ENCODE measurements at regions not wholly inside any gene's neighbourhood (a gene's known extent, or its start where the extent isn't known, plus 50 kb on each side); places are given as distances from the start of the nearest gene placed in this dataset.

DNA sequence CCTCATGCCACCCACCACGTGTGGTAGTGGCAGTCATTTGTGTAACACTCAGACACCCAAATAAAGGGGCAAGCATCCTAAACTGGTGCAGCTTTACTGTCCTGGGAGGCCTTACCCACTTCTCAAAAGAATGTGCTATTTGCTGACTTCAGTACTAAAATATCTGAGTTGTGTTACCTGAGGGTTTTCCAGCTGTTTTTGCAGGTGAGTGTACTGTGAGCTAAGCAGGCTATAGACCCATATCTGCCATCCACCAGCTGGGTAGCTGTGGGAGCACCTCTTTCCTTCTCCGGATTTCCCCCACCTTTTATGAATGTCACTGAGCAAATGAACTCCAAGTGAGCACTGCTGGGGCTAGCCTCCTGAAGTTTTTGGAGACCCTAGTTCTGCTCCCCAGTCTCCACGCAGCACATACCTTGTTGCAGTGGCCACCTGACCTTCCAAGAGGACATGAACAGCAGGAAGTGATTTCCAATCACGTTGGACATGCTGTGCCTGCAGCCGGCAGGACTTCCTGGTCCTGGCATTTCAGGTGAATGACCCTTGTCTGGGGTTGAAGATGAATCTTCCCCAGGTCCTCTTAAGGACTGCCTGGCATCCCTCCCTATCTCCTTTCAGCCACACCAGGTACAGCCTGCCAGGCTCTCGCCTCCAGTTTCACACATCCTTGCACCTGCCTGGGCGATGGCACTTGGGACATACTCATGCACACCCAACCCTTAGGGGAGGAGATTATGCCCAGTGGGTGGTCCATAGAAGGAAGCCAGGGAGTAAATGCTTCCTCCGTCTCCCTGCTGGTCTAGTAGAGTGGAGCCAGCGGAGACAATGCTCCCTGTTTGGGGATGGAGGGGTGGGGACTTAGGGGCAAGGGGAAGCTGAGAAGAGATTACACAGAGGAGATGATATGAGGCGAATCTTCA, 109.5 kb upstream of the SPATA13 start:
- Histone ChIP-seq H3K9me3 (peaks cover 0 to 11% (median 0%) of the 10 kb centered on the region in 3 donors), H3K4me1 (peaks cover 4 to 38% (median 26%) of the 10 kb centered on the region in 3 donors), H3K27me3 (no peaks in the 10 kb centered on the region), H3K36me3 (no peaks in the 10 kb centered on the region), H3K4me3 (no peak overlapping the region), H3K27ac (peak overlapping the region in 3 of 4 donors; percentile 15 to 66 (median 16))
- ATAC-seq: no peak
- TF ChIP-seq POLR2A (IDR thresholded peaks at IDR 0.05) (no peak), POLR2AphosphoS5 (IDR thresholded peaks at IDR 0.05) (no peak), EP300 (IDR thresholded peaks at IDR 0.05) (no peak)
- TF ChIP-seq, protein P1, sequence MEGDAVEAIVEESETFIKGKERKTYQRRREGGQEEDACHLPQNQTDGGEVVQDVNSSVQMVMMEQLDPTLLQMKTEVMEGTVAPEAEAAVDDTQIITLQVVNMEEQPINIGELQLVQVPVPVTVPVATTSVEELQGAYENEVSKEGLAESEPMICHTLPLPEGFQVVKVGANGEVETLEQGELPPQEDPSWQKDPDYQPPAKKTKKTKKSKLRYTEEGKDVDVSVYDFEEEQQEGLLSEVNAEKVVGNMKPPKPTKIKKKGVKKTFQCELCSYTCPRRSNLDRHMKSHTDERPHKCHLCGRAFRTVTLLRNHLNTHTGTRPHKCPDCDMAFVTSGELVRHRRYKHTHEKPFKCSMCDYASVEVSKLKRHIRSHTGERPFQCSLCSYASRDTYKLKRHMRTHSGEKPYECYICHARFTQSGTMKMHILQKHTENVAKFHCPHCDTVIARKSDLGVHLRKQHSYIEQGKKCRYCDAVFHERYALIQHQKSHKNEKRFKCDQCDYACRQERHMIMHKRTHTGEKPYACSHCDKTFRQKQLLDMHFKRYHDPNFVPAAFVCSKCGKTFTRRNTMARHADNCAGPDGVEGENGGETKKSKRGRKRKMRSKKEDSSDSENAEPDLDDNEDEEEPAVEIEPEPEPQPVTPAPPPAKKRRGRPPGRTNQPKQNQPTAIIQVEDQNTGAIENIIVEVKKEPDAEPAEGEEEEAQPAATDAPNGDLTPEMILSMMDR (IDR thresholded peaks at IDR 0.05): no peak
- WGBS, 2 donors (ENCODE audit: low coverage in 1 of 2): 43 to 67% methylated on average over 2 to 8 of the region's 10 CpGs

DNA sequence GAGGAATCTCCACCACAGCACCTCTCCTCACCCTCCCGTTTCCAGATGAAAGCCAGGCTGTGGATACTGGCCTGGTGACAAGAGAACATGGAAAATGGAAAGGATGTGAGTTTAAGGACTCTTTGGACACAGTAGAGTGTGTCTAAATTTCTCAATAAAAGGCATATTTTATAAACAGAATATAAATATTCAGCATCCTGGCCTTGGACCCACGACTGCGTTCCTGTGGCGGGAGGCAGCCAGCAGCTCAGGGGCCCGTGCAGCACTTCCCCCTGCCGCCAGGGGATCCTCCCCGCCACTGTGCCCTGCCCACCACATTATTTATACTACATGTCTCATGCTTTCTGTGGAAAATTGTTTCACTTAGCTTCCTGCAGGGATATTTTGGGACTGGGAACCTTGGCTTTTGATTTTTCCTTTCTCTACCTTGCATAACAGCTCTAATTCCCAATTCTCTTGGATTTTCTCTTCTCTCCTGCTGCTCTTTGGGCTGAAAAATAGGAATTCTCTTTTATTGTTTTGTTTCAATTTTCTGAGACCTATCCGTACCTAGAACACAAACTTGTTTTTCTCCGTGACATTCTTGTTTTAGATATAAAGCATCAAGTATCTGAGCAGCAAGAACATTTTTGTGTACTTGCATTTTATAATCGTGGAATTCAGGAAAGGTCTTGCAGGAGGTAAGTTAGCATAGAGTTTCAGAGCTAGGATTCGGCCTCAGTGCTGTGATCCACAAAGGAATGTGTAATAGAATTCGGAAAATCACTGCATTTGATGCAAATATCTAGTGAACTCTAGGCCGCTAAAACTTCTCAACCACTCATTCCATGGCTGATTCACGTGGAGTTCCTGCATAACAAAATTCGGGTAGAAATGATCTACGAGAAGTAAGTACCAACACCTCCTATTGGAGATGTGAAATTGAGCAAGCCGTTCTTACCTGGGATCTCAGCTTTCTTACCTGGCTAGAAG, 107.7 kb upstream of the SPATA13 start:
- TF ChIP-seq POLR2AphosphoS5 (IDR thresholded peaks at IDR 0.05): peak; percentile 58
- TF ChIP-seq, protein P1 (IDR thresholded peaks at IDR 0.05): peak in 2 of 4 experiments; percentile 14 to 18
- no peak for TF ChIP-seq POLR2A (IDR thresholded peaks at IDR 0.05)
- TF ChIP-seq EP300 (IDR thresholded peaks at IDR 0.05): no peak
- WGBS, 2 donors (ENCODE audit: low coverage in 1 of 2): 19 to 46% methylated on average over 11 of the region's 17 CpGs
- no peaks in the 10 kb centered on the region for H3K9me3 ChIP-seq
- H3K27me3 ChIP-seq: no peaks in the 10 kb centered on the region
- H3K4me3 ChIP-seq: peak overlapping the region in 1 of 2 donors; percentile 9
- peak; percentile 87 for ATAC-seq
- peaks cover 4 to 38% (median 26%) of the 10 kb centered on the region in 3 donors for H3K4me1 ChIP-seq
- H3K27ac ChIP-seq: peak overlapping the region; percentile 60 to 77 (median 70)
- H3K36me3 ChIP-seq: no peaks in the 10 kb centered on the region

DNA sequence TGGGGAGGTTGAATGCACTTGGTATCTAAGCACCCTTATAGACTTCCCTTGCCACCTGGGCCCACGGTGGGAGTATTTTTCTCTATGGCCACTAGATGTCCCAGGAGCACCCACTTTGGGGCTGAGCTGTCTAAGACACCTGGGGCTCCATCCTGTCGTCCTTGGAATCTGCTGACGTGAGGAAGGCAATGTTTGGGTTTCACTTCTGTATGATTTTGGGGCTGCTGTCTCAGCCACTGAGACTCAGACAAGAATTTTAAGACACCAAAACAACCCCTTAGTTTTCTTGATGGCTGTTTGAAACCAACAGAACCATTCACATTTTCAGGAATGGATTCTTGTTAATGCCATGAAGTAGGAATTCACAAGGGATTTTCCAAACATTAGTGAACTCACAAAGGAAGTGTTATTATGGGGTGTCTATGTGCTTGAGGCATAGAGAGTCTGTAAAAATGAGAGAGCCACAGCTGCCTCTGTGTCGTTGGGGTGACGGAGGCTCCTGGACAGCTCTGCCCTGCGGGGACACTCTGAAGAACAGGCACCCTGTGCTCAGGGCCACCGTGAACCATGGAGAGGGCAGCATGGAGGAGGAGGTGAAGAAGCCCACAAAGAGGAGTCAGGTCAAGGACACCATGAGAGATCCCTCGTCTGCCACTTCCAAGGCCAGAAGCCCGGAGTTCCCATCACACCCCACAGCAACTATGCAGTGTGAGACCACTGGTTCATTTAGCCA, 106.8 kb upstream of the SPATA13 start:
- no peak overlapping the region for H3K4me3 ChIP-seq
- ATAC-seq: peak; percentile 43
- WGBS, 2 donors (ENCODE audit: low coverage in 1 of 2): 72 to 75% methylated on average over 4 to 6 of the region's 9 CpGs
- peaks cover 4 to 38% (median 26%) of the 10 kb centered on the region in 3 donors for H3K4me1 ChIP-seq
- H3K27ac ChIP-seq: peak overlapping the region; percentile 60 to 77 (median 70)
- no peak for TF ChIP-seq POLR2AphosphoS5 (IDR thresholded peaks at IDR 0.05)
- TF ChIP-seq, protein P1 (IDR thresholded peaks at IDR 0.05): peak; percentile 22 to 67 (median 46)
- no peak for TF ChIP-seq EP300 (IDR thresholded peaks at IDR 0.05)
- H3K27me3 ChIP-seq: no peaks in the 10 kb centered on the region
- H3K36me3 ChIP-seq: no peaks in the 10 kb centered on the region
- no peaks in the 10 kb centered on the region for H3K9me3 ChIP-seq

DNA sequence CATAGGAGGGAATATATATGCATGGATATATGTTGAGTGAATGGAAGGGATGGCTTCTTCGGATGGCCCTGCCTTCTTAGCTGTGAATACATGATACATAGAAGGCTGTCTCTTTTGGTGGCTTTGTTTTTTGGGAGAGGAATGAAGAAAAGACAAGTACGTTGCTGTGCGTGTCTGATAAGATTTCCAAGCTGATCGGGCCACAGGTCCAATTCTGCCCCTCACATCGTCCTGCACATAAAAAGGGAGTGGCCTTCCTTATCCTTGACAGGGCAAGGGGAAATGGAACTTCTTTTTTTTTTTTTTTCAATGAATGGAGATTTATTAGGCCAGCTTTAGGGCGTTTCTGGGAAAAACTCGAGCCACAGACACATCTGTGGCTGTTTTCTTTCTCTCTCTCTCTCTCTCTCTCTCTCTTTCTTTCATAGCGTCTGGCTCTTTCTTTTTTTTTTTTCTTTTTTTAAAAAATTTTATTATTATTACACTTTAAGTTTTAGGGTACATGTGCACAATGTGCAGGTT, 103.8 kb upstream of the SPATA13 start:
- ATAC-seq: no peak
- no peaks in the 10 kb centered on the region for H3K27me3 ChIP-seq
- no peak overlapping the region for H3K27ac ChIP-seq
- no peaks in the 10 kb centered on the region for H3K36me3 ChIP-seq
- TF ChIP-seq POLR2AphosphoS5 (IDR thresholded peaks at IDR 0.05) (no peak), EP300 (IDR thresholded peaks at IDR 0.05) (no peak), POLR2A (IDR thresholded peaks at IDR 0.05) (no peak)
- TF ChIP-seq, protein P1 (IDR thresholded peaks at IDR 0.05): no peak
- no peak overlapping the region for H3K4me3 ChIP-seq
- H3K4me1 ChIP-seq: peaks cover 4 to 22% (median 11%) of the 10 kb centered on the region in 3 donors
- H3K9me3 ChIP-seq: no peaks in the 10 kb centered on the region
- WGBS, 2 donors (ENCODE audit: low coverage in 1 of 2): 67 to 72% methylated on average over 4 to 5 of the region's 8 CpGs
